Mesothelial cell of epicardium (in vitro differentiated cells): ENCODE measurements at regions not wholly inside any gene's neighbourhood (a gene's known extent, or its start where the extent isn't known, plus 50 kb on each side); places are given as distances from the start of the nearest gene placed in this dataset.
A peak's percentile ranks its signal among the peaks of the same experiment; 100 is the strongest.
"Not testable (repeated sequence)": the region's sequence is repeated elsewhere in the genome, so short reads cannot be mapped to it uniquely, and the experiment has no call there.

ENCODE experiments used
- DNase-seq, 2 experiments: peaks; one replicate each; pipeline ENCODE4 v3.0.0; 2021; ENCODE audit warnings: low spot score in 2 of 2; ENCODE audit not compliant: unreplicated experiment in 2 of 2
- H3K27ac Mint-ChIP-seq: 2 replicates; pipeline ENCODE4 v1.8.0; 2021; ENCODE audit warnings: mixed read lengths
- H3K27me3 Mint-ChIP-seq: 2 replicates; pipeline ENCODE4 v1.8.0; 2021; ENCODE audit warnings: low read depth, mixed read lengths
- H3K36me3 Mint-ChIP-seq: 2 replicates; pipeline ENCODE4 v1.8.0; 2021; ENCODE audit warnings: mixed read lengths
- H3K4me1 Mint-ChIP-seq: 2 replicates; pipeline ENCODE4 v1.8.0; 2021; ENCODE audit warnings: mixed read lengths
- H3K4me3 Mint-ChIP-seq: 2 replicates; pipeline ENCODE4 v1.8.0; 2021; ENCODE audit warnings: mild to moderate bottlenecking, moderate library complexity, mixed read lengths
- H3K9me3 Mint-ChIP-seq: 2 replicates; pipeline ENCODE4 v1.8.0; 2021; ENCODE audit warnings: mixed read lengths
- TF ChIP-seq, protein P1 (sequence below): fragments of 200-600 bp; sonication (generic); IDR thresholded peaks from one replicate; pipeline ENCODE4 v1.5.0; 2021; ENCODE audit warnings: antibody characterized with exemption; ENCODE audit not compliant: unreplicated experiment

DNA sequence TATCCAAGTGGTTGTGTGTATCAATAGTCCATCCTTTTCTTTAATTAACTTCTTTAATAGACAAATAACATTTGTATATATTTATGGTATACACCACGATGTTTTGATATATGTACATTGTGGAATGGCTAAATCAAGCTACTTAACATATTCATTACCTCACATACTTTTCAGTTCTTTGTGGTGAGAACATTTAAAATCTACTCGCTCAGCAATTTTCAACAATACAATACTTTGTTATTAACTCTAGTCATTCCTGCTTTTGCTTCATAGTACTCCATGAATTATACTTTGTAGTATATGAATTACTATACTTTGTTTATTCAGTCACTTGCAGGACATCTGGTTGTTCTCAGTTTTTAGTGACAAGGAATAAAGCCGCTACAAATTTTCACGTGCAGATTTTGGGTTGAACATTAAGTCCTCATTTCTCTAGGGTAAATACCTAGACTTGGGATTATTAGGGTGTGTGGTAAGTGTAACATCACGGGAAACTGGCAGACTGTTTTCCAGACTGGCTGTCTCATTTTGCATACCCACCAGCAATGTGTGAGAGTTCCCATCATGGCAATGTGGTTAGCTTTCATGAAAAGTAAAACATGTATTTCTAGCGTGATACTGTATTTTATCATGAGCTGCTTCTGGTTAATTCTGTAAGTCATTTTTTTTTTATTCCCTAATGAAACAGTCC, 354.4 kb upstream of the WWC1 start:
- peaks cover 28% of the 10 kb centered on the region for H3K4me1 Mint-ChIP-seq
- H3K4me3 Mint-ChIP-seq, result no peak overlapping the region
- TF ChIP-seq, protein P1, sequence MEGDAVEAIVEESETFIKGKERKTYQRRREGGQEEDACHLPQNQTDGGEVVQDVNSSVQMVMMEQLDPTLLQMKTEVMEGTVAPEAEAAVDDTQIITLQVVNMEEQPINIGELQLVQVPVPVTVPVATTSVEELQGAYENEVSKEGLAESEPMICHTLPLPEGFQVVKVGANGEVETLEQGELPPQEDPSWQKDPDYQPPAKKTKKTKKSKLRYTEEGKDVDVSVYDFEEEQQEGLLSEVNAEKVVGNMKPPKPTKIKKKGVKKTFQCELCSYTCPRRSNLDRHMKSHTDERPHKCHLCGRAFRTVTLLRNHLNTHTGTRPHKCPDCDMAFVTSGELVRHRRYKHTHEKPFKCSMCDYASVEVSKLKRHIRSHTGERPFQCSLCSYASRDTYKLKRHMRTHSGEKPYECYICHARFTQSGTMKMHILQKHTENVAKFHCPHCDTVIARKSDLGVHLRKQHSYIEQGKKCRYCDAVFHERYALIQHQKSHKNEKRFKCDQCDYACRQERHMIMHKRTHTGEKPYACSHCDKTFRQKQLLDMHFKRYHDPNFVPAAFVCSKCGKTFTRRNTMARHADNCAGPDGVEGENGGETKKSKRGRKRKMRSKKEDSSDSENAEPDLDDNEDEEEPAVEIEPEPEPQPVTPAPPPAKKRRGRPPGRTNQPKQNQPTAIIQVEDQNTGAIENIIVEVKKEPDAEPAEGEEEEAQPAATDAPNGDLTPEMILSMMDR, result no peak
- H3K36me3 Mint-ChIP-seq, result no peaks in the 10 kb centered on the region
- H3K27ac Mint-ChIP-seq, result no peak overlapping the region
- DNase-seq, result no peak
- H3K9me3 Mint-ChIP-seq, result no peaks in the 10 kb centered on the region
- peaks cover 8% of the 10 kb centered on the region for H3K27me3 Mint-ChIP-seq

DNA sequence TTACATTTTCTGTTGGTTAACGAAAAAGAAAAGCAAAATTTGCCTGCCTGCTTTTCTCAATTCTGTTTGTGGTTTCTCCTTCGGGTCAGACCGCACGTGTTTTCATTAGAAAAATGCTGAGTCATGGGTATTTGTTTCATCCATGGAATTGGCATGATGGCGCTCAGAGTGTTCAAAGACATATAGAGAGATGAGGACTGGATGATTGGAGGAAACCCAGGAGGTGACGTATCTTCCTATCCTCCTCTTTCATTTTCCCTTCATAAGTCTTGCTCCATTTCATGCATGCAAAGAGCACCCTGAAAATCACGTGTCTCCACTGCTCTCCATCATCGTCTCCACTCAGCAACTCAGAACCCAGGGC, 353.8 kb upstream of the WWC1 start:
- H3K27me3 Mint-ChIP-seq, result peaks cover 8% of the 10 kb centered on the region
- no peaks in the 10 kb centered on the region for H3K9me3 Mint-ChIP-seq
- peaks cover 30% of the 10 kb centered on the region for H3K4me1 Mint-ChIP-seq
- H3K4me3 Mint-ChIP-seq, result no peak overlapping the region
- H3K27ac Mint-ChIP-seq, result no peak overlapping the region
- TF ChIP-seq, protein P1, result no peak
- DNase-seq, result no peak
- no peaks in the 10 kb centered on the region for H3K36me3 Mint-ChIP-seq

DNA sequence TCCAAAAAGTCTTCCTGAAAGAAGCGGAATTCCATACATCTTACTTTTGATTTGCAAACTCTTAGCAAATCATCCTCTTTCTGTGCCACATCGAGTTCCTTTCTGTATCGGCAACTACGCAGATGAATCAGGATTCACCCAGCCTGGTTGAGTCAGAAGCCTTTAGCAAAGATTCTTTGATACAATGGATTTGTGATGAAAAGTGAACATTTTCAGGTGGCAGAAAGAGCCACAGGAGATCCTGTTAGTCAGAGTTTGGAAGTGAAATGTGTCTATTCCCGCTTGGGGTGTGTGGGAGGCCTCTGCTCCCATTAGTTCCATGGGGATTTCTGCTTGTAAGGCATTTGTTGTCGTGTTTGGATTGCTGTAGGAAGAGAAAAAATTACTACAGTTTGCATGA, 351.8 kb upstream of the WWC1 start:
- H3K27ac Mint-ChIP-seq, result peak overlapping the region; percentile 70
- TF ChIP-seq, protein P1, result no peak
- H3K4me3 Mint-ChIP-seq, result no peak overlapping the region
- DNase-seq, result no peak
- H3K9me3 Mint-ChIP-seq, result no peaks in the 10 kb centered on the region
- peaks cover 2% of the 10 kb centered on the region for H3K27me3 Mint-ChIP-seq
- H3K4me1 Mint-ChIP-seq, result peaks cover 49% of the 10 kb centered on the region
- no peaks in the 10 kb centered on the region for H3K36me3 Mint-ChIP-seq

DNA sequence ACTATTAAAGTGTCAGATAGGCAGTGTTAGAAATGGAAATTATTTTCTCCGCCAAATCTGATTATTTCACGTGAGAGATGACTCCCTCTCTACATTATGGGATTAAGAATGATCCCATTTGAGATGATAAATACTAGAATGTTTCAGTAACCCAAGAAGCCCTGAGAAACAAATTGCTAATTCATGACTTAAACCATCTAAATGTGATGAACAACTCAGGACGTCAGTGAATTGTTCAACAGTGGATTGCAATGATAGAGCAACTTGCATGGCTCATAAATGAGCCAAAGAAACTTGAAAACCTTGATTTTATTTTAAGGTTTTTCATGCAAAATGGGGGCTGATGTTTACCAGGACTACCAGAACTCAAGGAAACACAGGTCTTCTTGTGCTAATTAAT, 350.5 kb upstream of the WWC1 start:
- DNase-seq, result no peak
- Mint-ChIP-seq H3K9me3 (no peaks in the 10 kb centered on the region), H3K27ac (peak overlapping the region; percentile 35), H3K4me1 (peaks cover 57% of the 10 kb centered on the region), H3K36me3 (no peaks in the 10 kb centered on the region), H3K4me3 (no peak overlapping the region), H3K27me3 (no peaks in the 10 kb centered on the region)
- TF ChIP-seq, protein P1, result no peak

DNA sequence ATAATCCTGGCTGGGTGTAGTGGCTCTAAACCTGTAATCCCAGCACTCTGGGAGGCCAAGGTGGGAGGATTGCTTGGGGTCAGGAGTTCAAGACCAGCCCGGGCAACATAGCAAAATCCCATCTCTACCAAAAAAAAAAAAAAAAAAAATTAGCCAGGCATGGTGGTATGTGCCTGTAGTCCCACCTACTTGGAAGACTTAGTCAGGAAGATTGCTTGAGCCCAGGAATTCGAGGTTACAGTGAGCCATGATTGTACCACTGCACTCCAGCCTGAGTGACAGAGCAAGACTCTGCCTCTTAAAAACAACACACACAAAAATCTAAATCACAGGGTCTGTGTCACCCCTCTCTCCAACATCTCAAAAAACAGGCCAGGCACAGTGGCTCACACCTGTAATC, 349.9 kb upstream of the WWC1 start:
- H3K4me1 Mint-ChIP-seq, result peaks cover 60% of the 10 kb centered on the region
- DNase-seq, H3K27me3 Mint-ChIP-seq, H3K36me3 Mint-ChIP-seq, H3K27ac Mint-ChIP-seq, H3K4me3 Mint-ChIP-seq, H3K9me3 Mint-ChIP-seq: not testable (repeated sequence)

DNA sequence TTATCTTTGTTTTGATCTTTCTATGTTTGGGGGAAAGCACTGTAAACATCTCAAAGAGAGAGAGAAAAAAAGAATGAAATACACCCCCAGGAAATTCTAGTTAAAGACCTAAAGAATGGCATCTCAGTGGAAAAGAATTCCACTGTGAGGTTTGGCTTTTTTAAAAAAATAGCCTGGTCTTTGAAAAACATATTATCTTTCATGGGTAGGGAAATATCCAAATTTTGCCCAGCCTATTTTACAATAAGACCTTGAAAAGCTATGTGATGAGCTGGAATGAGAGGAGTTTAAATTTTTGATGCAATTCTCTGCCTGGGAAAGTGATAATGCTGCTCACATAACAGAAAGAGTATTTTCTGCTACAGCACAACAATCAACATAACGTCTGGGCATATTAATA, 348.1 kb upstream of the WWC1 start:
- H3K36me3 Mint-ChIP-seq, result no peaks in the 10 kb centered on the region
- H3K4me3 Mint-ChIP-seq, result no peak overlapping the region
- TF ChIP-seq, protein P1, result no peak
- DNase-seq, result no peak
- H3K4me1 Mint-ChIP-seq, result peaks cover 72% of the 10 kb centered on the region
- no peaks in the 10 kb centered on the region for H3K27me3 Mint-ChIP-seq
- peak overlapping the region; percentile 0 for H3K27ac Mint-ChIP-seq
- H3K9me3 Mint-ChIP-seq, result no peaks in the 10 kb centered on the region
